Central memory CD4-positive, alpha-beta T cell (primary cell): ENCODE measurements at regions not wholly inside any gene's neighbourhood (a gene's known extent, or its start where the extent isn't known, plus 50 kb on each side); places are given as distances from the start of the nearest gene placed in this dataset.
"Not testable (repeated sequence)": the region's sequence is repeated elsewhere in the genome, so short reads cannot be mapped to it uniquely, and the experiment has no call there.

Experiments
- DNase-seq: peaks from one replicate; pipeline ENCODE4 v3.0.0; 2022

DNA sequence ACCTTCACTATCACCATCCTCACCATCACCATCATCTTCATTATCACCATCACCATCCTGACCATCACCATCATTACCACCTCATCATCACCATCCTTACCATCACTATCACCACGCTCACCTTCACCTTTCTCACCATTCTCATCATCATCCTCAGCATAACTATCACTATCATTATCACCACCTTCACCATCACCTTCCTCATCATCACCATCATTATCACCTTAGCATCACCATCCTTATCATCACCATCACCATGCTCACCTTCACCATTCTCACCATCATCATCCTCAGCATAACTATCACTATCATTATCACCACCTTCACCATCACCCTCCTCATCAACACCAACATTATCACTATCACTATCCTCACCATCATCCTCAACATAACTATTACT lies 397.8 kb upstream of the ZNF337 start:
- not testable (repeated sequence) for DNase-seq

DNA sequence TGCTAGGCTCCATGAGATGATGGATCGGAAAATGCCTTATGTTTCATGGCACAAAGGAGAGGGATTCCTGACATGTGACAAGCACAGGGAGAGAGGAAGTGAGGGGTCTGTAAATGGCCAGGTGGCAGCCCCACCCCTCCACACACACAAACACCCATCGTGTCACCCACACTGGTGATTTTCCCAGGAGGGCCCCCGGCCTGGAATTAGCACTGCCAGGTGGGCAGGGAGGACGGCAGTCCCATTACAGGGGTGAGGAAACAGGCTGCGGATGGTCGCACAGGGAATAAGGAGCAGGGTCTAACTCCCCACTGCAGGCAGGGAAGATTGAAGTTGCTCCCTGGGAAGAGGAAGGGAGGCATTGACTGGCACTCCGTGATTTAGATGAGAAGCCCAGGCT lies 395.3 kb upstream of the ZNF337 start:
- DNase-seq = not testable (repeated sequence)

DNA sequence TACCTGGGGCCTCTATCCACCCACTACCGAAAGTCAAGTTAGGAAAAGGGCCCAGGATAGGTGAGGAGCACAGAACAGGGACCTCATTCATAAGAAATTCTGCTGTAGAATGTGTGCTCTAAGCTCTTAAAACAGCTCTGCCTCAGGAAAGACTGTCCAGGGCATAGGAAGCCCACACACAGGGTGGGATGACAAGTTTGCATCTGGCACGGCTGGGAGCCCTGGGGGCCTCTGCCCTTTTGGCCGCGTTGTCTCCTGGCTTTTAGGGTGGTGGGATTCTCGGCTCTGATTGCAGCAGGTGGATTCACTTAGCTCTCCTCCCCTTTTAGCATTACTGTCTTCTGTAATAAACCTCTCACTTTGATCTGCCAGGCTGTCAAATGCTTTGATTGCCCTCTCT lies 389.5 kb upstream of the ZNF337 start:
- DNase-seq = not testable (repeated sequence)

DNA sequence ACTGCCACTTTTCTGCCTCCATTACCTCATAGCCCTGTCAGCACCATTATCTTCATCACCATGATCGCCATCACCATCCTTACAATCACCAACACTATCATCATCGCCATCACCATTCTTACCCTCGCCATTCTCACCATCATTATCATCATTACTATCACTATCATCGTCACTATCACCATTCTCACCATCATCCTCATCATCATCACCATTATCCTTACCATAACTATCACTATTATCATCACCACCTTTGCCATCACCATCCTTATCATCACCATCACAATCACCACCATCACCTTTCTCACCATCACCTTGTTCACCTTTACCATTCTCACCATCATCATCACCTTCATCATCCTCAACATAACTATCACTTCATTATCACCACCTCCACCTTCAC lies 377.3 kb upstream of the ZNF337 start:
- DNase-seq = not testable (repeated sequence)

DNA sequence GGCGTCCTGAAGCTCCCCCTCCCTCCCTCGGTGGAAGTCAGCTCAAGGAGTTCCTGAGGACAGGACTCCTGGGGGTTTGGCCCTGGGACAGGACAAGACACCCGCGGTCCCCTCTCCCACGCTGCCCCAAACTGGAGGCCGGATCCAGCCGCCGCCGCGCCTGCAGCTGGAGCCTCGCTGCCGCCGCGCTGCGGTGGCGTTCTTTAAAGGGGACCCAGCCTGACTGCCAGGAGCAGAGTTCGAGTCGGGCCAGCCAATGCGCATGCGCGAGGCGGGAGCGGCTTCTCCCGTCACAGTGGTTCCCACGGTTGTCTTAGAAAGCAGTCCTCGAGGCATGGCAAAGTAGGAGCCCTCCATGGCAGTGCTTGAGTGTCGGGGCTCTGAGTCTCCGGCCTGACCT lies 362.7 kb upstream of the ZNF337 start:
- not testable (repeated sequence) for DNase-seq

DNA sequence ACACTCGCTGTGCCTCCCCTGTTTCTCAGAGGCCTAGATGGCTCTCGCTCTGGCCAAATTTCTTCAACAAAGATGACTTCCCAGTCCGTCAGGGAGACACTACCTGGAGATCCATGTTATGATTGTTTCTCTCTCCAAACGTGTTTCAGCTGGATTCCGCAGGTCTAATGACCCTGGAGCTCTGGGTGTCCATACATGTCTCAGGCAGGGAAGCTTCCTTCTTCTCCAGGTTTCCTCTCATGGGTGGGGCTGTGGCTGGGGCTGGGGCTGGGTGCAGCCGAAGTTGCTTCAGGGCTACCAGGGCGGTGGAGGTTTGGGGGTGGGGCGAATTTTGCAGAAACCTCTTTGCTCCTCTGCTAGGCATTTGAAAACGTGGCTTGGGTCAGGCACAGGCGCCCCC lies 361.8 kb upstream of the ZNF337 start:
- DNase-seq = not testable (repeated sequence)

DNA sequence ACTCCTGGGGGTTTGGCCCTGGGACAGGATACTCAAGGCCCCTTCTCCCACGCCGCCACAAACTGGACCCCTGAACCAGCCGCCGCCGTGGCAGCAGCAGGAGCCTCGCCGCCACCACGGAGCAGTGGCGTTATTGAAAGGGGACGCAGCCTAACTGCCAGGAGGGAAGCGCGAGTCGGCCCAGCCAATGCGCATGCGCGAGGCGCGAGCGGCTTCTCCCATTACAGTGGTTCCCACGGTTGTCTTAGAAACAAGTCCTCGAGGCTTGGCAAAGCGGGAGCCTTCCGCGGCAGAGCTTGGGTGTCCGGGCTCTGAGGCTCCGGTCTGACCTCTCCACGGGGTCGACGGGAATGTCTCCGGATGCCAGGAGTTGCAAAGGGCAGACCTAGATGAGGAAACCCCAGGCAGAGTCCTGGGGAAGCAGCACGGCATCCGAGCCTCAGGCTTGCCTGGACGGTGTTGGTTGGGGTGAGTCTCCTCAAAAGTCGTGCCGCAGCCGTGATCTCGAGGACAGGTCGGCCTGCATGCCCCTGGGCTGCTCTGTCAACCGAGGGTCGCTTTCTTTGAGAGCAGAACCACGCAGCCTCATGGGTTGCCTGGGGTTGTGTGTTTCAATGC lies 360.6 kb upstream of the ZNF337 start:
- DNase-seq = not testable (repeated sequence)

DNA sequence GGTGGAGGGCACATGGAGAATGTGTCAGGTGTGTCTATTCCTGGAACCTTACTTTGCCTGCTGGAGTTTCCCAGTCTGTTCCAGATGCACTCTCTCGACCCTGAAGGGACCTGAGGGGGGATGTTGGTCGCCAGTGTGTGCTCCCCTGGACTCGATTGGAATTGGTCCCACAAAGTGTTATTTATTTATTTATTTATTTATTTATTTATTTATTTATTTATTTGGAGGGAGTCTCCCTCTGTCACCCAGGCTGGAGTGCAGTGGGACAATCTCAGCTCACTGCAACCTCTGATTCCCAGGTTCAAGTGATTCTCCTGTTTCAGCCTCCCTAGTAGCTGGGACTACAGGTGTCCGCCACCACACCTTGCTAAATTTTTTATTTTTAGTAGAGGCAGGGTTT lies 329.1 kb upstream of the ZNF337 start:
- not testable (repeated sequence) for DNase-seq

DNA sequence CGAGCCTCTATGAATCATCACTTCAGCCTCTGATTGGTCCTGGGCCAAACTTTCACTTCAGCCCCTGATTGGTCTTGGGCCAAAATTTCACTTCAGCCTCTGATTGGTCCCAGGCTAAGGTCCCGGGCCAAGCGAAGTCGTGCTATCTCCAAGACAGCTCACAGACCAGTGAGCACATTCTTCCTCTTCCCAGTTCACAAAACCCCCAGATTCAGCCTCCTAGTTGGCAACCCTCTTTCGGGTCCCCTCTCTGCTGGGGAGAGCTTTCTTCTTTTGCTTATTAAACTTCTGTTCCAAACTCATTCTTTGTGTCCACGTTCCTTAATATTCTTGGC lies 314.3 kb upstream of the ZNF337 start:
- not testable (repeated sequence) for DNase-seq

DNA sequence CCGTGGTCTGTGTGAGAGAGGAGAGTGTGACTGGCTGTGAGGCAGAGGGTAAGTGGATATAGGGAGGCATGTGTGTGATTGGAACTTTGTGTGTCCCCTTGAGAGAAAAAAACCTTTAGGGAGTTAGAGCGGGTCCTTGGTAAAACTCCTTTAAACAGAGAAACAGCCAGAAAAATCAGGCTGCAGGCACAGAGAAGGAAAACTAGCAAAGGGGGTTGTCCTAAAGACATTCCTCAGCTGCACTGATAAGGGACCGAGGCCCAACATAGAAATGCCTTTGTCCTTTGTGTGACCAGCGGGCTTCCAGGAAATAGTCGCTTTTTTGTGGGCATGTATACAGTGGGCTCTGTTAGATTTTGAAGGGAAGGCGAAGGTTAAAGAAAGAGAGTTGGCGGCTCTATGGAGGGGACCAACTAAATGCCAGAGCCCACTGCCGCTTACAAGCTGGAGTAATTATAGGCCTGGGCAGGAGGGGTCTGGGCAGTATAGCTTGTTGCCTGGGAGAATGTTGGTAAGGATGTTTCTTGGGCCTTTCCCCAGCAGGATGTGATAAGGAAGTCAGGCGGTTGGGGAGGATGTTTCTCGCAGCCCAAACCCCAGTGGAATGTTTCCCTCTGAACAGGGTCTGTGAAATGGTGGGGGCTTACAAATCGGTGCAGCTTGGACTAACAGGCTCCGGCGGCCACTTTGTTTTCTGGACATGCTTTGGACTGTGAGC lies 313.7 kb upstream of the ZNF337 start:
- DNase-seq = not testable (repeated sequence)

DNA sequence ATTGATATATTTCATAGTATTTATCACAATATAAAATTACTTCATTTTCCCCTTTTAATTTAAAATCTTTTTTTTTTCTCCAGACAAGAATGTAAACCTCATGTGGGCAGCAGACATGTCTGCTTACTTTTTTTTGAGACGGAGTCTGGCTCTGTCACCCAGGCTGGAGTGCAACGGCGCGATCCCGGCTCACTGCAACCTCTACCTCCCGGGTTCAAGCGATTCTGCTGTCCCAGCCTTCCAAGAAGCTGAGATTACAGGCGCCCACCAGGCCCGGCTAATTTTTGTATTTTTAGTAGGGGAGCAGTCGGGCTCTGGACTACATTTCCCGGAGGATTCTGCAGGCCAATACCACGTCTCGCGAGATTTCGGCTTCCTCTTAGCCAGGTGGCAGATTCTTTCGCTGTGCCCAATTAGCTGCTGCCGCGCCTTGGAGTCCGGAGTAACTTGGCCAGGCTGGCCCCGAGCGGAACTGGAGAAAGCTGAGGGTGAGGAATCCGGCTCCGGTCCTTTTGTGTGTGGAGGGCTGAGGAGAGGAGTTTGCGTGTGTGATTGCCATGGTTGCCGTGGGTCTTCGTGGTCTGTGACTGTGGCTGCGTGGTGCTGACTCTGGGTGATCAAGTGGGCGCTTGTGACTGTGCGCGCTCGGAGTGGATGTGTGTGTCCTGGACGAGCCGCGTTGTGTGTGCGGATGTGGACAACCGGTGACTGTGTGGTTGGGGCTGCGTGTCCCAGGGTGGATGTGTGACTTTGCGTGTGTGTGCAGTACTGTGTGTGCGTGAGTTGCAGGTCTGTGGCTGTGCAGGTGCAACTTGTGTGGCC lies 313.0 kb upstream of the ZNF337 start:
- DNase-seq = peak; percentile 36

DNA sequence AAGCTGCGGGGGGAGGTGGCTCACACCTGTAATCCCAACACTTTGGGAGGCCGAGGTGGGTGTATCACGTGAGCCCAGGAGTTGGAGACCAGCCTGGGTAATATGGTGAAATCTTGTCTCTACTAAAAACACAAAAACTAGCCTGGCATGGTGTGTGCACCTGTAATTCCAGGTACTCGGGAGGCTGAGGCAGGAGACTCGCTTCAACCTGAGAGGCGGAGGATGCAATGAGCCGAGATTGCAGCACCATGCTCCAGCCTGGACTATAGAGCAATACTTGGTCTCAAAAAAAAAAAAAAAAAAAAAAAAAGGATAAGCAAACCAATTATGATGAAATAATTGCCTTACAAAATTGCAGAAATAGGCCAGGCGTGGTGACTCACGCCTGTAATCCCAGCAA lies 311.4 kb upstream of the ZNF337 start:
- not testable (repeated sequence) for DNase-seq

DNA sequence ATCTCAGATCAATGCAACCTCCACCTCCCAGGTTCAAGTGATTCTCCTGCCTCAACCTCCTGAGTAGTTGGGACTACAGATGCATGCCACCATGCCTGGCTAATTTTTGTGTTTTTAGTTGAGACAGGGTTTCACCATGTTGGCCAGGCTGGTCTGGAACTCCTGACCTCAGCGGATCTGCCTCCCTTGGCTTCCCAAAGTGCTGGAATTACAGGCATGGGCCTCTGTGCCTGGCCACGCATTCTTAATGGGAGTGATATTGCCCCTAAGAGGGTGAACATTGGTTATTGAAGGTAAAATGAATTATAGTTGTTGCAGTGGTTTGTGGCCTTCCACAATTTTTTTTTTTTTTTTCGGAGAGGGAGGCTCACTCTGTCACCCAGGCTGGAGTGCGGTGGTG lies 309.5 kb upstream of the ZNF337 start:
- not testable (repeated sequence) for DNase-seq

DNA sequence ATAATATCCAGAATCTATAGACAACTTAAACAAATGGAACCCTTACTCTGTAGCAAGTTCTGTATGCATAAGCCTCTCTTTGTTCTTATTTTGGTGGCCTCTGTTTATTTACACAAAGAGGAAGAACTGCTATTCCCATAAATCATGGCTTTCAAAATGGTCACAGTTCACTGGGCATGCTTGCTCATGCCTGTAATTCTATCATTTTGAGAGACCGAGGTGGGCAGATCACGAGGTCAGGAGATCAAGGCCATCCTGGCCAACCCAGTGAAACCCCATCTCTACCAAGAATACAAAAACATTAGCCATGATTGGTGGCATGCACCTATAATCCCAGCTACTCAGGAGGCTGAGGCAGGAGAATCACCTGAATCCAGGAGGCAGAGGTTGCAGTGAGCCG lies 307.3 kb upstream of the ZNF337 start:
- DNase-seq = not testable (repeated sequence)

DNA sequence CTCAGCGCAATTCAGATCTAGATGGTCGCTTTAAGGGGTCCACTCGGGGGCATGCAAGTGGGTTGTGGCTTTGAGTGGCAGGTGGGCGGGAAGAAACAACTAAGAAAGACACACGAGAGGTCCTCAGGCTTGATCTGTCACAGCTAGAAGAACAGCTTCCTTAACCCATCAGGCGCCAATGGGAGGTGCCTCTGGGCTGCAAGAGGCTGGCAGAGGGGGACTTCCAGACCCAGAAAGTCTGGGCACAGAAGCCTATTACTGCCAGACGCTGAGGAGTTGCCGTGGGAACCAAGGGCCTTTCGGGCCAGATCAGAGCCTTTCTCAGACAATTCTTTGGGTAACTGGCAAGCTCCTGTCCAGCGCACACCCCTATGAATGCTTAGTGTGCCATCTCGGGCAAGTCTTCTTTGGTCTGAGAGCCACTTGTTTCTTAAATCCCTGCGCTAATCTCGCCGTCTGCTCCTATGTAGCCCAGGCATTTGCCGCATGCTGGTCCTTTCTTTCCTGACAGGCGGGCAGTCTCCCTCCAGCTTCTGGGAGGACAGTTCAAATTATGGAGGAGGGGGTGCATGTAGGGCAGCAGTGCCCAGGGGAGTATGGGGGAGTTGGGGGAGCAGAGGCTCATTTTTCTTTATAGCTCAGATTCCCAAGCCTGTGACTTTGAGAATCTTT lies 300.9 kb upstream of the ZNF337 start:
- not testable (repeated sequence) for DNase-seq

DNA sequence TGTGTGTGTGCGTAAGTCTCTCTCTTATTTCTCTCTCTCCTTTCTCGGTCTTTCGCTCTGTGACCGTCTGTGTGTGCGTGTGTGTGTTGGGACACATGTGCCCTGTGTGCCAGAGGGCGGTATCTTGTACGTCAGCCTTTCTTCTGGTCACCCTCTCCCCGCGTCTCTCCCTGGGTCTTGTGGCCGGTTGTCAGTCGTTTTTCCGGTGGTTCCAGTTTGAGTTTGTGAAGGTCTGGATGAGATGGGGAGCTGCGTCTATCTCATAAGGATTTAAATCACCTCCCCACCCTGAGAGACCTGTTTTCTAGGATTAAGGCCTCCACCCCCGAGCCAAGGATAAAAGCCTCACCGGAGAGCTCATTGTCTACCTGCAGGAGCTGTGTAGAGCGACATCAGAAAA lies 295.5 kb upstream of the ZNF337 start:
- no peak for DNase-seq

DNA sequence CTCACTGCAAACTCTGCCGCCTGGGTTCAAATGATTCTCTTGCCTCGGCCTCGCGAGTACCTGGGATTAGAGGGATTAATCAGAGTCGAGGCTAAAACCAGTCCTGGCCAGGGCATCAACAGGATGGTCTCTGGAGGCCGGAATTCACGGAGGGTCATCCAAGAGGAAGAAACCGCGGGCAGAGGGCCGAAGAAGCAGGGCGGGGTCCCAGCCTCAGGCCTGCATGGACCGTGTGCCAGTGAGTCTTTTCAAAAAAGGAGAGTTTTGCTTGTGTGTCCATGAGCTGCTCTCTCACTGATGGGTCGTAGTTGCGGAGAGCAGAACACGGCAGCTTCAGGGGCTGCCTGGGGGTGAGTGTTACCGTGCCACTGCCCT lies 295.1 kb upstream of the ZNF337 start:
- DNase-seq = no peak

DNA sequence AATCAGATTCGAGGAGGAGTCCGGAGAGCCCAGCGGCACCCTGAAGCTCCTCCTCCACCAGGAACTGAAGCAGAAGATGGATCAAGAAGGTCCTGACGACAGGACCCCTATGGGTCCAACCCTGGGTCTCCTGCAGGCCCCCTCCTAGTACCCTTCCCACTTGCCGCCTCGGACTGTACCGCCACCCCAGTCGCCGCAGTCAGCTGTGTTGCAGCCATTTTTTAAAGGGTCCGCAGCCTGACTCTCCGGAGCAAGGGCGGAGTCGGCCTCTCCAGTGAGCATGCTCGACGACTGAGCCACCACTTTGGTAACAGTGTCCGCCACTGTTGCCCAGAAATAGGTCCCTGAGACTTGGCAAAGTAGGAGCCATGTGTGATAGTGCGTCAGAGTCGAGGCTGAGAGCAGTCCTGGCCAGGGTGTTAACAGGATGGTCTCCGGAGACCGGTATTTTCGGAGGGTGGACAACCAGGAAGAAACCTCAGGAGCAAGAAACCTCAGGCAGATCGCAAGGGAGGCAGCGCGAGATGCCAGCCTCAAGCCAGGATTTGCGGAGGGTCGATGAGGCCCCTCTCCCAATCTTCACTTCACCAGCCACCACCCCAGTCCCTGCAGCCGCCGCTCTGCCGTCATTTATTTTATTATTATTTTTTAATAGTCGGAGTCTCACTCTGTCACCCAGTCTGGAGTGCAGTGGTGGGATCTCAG lies 294.6 kb upstream of the ZNF337 start:
- no peak for DNase-seq

DNA sequence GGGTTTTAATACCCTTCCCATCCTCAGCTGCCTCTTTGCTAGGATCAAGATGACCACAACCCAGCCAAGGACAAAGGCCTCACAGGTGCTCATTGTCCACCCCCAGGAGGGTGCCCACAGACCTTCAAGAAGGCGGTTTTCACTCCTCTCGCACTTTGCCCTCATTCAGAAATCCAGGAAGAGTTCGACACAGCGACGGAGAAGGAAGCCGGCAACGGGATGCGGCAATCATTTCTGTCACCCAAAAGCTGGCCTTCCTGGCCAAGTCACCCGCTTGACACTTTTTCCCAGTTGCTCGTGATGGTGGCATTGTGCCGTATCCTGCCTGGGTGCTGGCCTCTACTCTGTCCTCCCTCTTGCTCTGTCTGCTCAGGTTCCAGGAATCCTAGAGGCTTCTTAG lies 293.0 kb upstream of the ZNF337 start:
- DNase-seq = not testable (repeated sequence)

DNA sequence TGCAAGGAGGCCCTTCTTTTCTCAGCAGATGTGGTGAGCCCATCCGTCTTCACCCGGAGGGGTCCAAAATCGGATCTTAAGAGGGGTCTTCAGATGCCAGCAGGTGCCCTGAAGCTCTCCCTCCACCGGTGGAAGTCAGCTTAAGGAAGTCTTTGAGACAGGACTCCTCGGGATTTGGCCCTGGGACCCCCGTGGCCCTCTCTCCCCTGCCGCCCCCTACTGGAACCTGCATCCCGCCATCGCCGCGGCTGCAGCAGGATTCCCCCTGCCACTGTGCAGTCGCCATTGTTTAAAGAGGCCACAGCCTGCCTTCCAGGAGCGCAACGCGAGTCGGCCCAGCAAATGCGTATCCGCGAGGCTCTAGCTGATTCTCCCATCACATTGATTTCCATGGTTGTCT lies 292.5 kb upstream of the ZNF337 start:
- DNase-seq = no peak

DNA sequence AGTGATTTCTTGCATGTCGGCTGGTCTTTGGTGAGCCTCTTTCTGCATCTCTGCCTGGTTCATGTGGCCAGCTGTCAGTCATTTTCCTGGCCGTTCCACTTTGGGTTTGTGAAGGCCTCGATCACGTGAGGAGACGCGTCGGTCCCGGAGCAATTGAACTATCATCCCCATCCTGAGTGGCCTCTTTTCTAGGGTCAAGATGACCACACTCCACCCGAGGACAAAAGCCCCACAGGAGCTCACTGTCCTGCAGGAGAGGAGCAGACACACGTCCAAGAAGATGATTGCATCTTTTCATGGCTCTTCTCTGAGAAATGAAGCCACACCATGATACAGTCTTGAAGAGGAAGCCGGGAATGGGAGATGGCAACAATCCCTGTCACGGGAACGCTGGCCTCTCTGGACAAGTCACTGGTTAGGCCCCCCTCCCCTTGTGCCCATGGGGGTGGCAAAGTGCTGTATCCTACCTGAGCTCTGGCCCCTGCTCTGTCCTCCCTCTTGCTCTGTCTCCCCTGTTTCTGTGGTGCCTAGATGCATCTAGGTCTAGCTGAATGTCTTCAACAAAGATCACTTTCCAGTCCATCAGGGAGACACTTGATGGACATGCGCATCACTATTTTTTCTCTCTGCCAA lies 291.4 kb upstream of the ZNF337 start:
- DNase-seq = not testable (repeated sequence)
